ENCODE measurements at regions not wholly inside any gene's neighbourhood (a gene's known extent, or its start where the extent isn't known, plus 50 kb on each side); places are given as distances from the start of the nearest gene placed in this dataset.

- TF ChIP-seq POLR2A (IDR thresholded peaks at IDR 0.05) (no peak), CTCF (IDR thresholded peaks at IDR 0.05) (no peak), EP300 (IDR thresholded peaks at IDR 0.05) (no peak), POLR2AphosphoS5 (IDR thresholded peaks at IDR 0.05) (no peak)
Measured at GRCh38 chr22:34842630-34843029, 223.3 kb upstream of the ISX start.

Data from stomach (tissue), 4 donors.